Cardiac muscle cell (in vitro differentiated cells and primary cell): ENCODE measurements at regions not wholly inside any gene's neighbourhood (a gene's known extent, or its start where the extent isn't known, plus 50 kb on each side); places are given as distances from the start of the nearest gene placed in this dataset.

Source experiments
- DNase-seq, 2 donors: peaks; one replicate each; pipeline versions ENCODE4 v3.0.0 to v3.0.0-alpha.2; 2010 to 2017; ENCODE audit warnings: low read depth in 1 of 2, low spot score in 1 of 2
- H3K27ac ChIP-seq: fragments of 200-600 bp; sonication (generic); 2 replicates; pipeline ENCODE4 v1.5.1; 2016
- H3K27me3 ChIP-seq: fragments of 200-600 bp; sonication (generic); 2 replicates; pipeline ENCODE4 v1.6.0; 2016; ENCODE audit warnings: control low read depth
- H3K36me3 ChIP-seq: fragments of 200-600 bp; sonication (generic); 2 replicates; pipeline ENCODE4 v1.5.1; 2016; ENCODE audit warnings: control low read depth
- H3K4me1 ChIP-seq: fragments of 200-600 bp; sonication (generic); 2 replicates; pipeline ENCODE4 v1.8.1; 2017; ENCODE audit warnings: low read depth, mild to moderate bottlenecking, mixed run types
- H3K4me3 ChIP-seq: fragments of 200-600 bp; sonication (generic); 2 replicates; pipeline ENCODE4 v1.5.1; 2016; ENCODE audit warnings: mild to moderate bottlenecking
- H3K9me3 ChIP-seq: fragments of 200-600 bp; sonication (generic); 2 replicates; pipeline ENCODE4 v1.5.1; 2017; ENCODE audit warnings: low read depth, mild to moderate bottlenecking, control low read depth
- CTCF ChIP-seq: IDR thresholded peaks from 2 replicates; pipeline ENCODE4 v1.5.1; 2012; ENCODE audit warnings: low read depth, mild to moderate bottlenecking, low read length

GRCh38 chr5:72015103-72015548, 92.1 kb upstream of the MAP1B start:
- peak in 1 of 2 donors; percentile 99 for DNase-seq
- Histone ChIP-seq H3K36me3 (no peaks in the 10 kb centered on the region), H3K9me3 (no peaks in the 10 kb centered on the region), H3K27ac (no peak overlapping the region), H3K27me3 (no peaks in the 10 kb centered on the region), H3K4me1 (no peaks in the 10 kb centered on the region), H3K4me3 (no peak overlapping the region)
- no peak for TF ChIP-seq CTCF

DNA sequence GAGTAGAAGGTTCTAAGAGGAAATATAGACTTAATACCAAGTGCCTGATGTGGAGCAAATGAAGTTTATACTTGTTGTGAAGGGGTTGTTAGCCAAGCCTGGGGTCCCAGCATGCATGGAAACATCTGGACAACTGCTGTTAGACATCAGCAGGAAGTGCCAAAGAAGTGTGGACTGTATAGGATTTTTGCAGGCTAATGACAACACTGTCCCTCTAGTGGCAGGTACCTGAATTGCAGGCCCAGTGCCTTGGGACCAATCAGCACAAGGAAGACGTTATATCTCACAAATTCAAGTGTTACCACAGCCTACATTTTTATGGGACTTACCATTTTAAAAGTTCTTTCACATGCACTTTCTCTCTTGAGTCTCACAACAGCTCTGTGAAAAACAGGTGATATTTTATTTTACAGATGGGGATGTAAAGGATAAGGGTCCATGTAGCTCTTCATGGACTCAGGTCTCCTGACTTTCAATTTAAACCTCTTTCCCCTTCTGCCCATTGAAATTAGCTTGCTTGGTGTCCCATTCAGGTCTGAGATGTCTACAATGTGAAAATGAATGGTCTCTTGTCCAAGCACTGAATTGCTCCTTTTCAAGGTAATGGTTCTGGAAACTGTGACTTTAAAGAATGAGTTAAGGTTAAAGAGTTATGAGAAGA, 89.0 kb upstream of the MAP1B start:
- Histone ChIP-seq H3K9me3 (no peaks in the 10 kb centered on the region), H3K27me3 (no peaks in the 10 kb centered on the region), H3K4me3 (no peak overlapping the region), H3K36me3 (no peaks in the 10 kb centered on the region), H3K4me1 (no peaks in the 10 kb centered on the region), H3K27ac (no peak overlapping the region)
- peak; percentile 27 to 63 for DNase-seq
- peak; percentile 93 for TF ChIP-seq CTCF

- H3K36me3 ChIP-seq, result no peaks in the 10 kb centered on the region
- no peak overlapping the region for H3K4me3 ChIP-seq
- H3K9me3 ChIP-seq, result no peaks in the 10 kb centered on the region
- TF ChIP-seq CTCF, result no peak
- no peak for DNase-seq
- no peak overlapping the region for H3K27ac ChIP-seq
- H3K4me1 ChIP-seq, result no peaks in the 10 kb centered on the region
- no peaks in the 10 kb centered on the region for H3K27me3 ChIP-seq
Measured at GRCh38 chr5:72020161-72020983, 86.9 kb upstream of the MAP1B start.

DNA sequence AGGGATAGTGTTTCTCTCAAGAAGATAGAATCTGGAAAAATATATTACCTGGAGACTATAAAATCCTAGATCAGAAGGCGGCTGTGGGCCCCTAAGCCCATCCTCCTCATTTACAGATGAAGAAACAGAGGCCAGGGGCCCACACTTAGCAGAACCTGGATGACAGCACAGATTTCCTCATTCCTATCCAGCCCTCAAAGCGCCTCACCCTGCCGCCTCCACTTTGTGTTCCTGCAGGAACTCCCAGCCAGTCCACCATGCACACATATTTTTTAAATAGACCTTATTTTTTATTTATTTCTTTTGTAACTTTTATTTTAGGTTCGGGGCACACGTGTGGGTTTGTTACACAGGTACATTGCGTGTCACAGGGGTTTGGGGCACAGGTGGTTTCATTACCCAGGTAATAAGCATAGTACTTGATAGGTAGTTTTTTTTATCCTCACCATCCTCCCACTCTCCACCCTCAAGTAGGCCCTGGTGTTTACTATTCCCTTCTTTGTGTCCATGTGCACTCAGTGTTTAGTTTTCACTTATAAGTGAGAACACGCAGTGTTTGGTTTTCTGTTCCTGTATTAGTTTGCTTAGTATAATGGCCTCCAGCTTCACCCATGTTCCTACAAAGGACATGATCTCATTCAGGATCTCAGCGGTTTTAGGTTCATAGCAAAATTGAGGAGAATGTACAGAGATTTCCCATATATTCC, 85.5 kb upstream of the MAP1B start:
- Histone ChIP-seq H3K4me1 (no peaks in the 10 kb centered on the region), H3K4me3 (no peak overlapping the region), H3K36me3 (no peaks in the 10 kb centered on the region), H3K27ac (no peak overlapping the region), H3K27me3 (no peaks in the 10 kb centered on the region), H3K9me3 (no peaks in the 10 kb centered on the region)
- no peak for DNase-seq
- no peak for TF ChIP-seq CTCF

- Histone ChIP-seq H3K4me1 (no peaks in the 10 kb centered on the region), H3K36me3 (no peaks in the 10 kb centered on the region), H3K4me3 (no peak overlapping the region), H3K27me3 (no peaks in the 10 kb centered on the region), H3K27ac (no peak overlapping the region), H3K9me3 (no peaks in the 10 kb centered on the region)
- no peak for DNase-seq
- no peak for TF ChIP-seq CTCF
Measured at GRCh38 chr5:72028382-72028781, 78.9 kb upstream of the MAP1B start.
